ENCODE measurements at regions not wholly inside any gene's neighbourhood (a gene's known extent, or its start where the extent isn't known, plus 50 kb on each side); places are given as distances from the start of the nearest gene placed in this dataset.

DNA sequence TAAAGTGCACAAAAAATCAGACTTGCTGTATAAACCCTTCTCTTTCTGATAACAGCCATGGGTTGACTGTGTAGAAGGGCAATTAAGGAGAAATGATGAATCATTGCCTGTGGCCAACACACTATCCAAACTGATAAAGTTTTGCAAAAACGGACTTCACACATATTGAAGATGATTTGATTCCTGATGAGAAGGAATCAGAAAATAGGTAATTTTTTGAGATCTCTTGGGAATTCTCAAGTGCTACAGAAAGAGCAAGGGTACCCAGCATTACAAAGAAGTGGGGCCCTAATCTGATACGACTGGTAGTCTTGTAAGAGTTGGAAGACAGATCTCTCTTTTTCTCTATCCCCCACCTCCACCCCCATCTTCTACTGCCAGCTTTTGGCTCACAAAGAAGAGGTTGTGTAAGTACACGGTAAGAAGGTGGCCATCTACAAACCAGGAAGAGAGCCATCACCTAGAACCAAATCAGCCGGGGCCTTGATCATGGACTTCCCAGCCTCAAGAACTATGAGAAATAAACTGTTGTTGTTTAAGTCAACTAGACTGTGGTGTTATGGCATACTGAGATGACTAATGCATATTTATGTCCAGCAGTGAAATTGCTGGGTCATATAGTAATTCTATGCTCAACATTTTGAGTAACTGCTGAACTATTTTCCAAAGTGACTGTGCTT, 254.7 kb downstream of the EDEM1 start (continued):
- no peak for TF ChIP-seq ZNF407 (IDR thresholded peaks at IDR 0.05; ENCODE audit: low read depth)
- TF ChIP-seq ARID2 (IDR thresholded peaks at IDR 0.05): no peak
- no peak; the same call in 1 of the 2 replicates for TF ChIP-seq ZEB2 (IDR thresholded peaks at IDR 0.05)
- TF ChIP-seq ZNF639 (CRISPR knock-in tag; conservative IDR thresholded peaks at IDR 0.05 in 1 of 2, IDR thresholded peaks at IDR 0.05 in 1 of 2): peak in 1 of 2 experiments; percentile 77; a peak in 2 of 4 replicates
- 0 out of 2 replicates have a peak, but pooled peaks have one; percentile 43 for TF ChIP-seq GATAD2B (IDR thresholded peaks at IDR 0.05; ENCODE audit: borderline replicate concordance)
- TF ChIP-seq PRMT5 (CRISPR knock-in tag; IDR thresholded peaks at IDR 0.05): no peak
- peak; percentile 41 for TF ChIP-seq CXXC5 (CRISPR knock-in tag; IDR thresholded peaks at IDR 0.05)
- TF ChIP-seq JUNB (CRISPR knock-in tag; conservative IDR thresholded peaks at IDR 0.05): 0 out of 2 replicates have a peak, but pooled peaks have one; percentile 9
- TF ChIP-seq, protein P1, sequence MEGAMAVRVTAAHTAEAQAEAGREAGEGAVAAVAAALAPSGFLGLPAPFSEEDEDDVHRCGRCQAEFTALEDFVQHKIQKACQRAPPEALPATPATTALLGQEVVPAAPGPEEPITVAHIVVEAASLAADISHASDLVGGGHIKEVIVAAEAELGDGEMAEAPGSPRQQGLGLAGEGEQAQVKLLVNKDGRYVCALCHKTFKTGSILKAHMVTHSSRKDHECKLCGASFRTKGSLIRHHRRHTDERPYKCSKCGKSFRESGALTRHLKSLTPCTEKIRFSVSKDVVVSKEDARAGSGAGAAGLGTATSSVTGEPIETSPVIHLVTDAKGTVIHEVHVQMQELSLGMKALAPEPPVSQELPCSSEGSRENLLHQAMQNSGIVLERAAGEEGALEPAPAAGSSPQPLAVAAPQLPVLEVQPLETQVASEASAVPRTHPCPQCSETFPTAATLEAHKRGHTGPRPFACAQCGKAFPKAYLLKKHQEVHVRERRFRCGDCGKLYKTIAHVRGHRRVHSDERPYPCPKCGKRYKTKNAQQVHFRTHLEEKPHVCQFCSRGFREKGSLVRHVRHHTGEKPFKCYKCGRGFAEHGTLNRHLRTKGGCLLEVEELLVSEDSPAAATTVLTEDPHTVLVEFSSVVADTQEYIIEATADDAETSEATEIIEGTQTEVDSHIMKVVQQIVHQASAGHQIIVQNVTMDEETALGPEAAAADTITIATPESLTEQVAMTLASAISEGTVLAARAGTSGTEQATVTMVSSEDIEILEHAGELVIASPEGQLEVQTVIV (CRISPR knock-in tag; IDR thresholded peaks at IDR 0.05; ENCODE audit: borderline replicate concordance): no peak
- no peak for TF ChIP-seq HMG20A (CRISPR knock-in tag; conservative IDR thresholded peaks at IDR 0.05)
- TF ChIP-seq MXD1 (CRISPR knock-in tag; IDR thresholded peaks at IDR 0.05; ENCODE audit: borderline replicate concordance, poor library complexity, severe bottlenecking): no peak
- peak; percentile 25; the same call in 1 of the 2 replicates for TF ChIP-seq ZNF512 (tag; IDR thresholded peaks at IDR 0.05)
- peak; percentile 86 for TF ChIP-seq C11orf30 (IDR thresholded peaks at IDR 0.05; ENCODE audit: low read depth)
